Loucy (cell line): ENCODE measurements at regions not wholly inside any gene's neighbourhood (a gene's known extent, or its start where the extent isn't known, plus 50 kb on each side); places are given as distances from the start of the nearest gene placed in this dataset.

Experiments
- CTCF ChIP-seq: fragments of 200-600 bp; sonication (generic); conservative IDR thresholded peaks from 2 replicates; pipeline ENCODE4 v1.5.1; 2014; ENCODE audit warnings: mild to moderate bottlenecking, antibody characterized with exemption, low read length
- EZH2phosphoT487 ChIP-seq: fragments of 200-600 bp; IDR thresholded peaks from 2 replicates; pipeline ENCODE4 v1.6.1; 2018; ENCODE audit warnings: antibody characterized with exemption, mild to moderate bottlenecking, moderate library complexity, borderline replicate concordance

GRCh38 chr7:124633740-124634139, 131.9 kb downstream of the GPR37 start:
- no peak for TF ChIP-seq CTCF
- TF ChIP-seq EZH2phosphoT487: no peak
